ENCODE measurements at regions not wholly inside any gene's neighbourhood (a gene's known extent, or its start where the extent isn't known, plus 50 kb on each side); places are given as distances from the start of the nearest gene placed in this dataset.
"Not testable (repeated sequence)": the region's sequence is repeated elsewhere in the genome, so short reads cannot be mapped to it uniquely, and the experiment has no call there.

DNA sequence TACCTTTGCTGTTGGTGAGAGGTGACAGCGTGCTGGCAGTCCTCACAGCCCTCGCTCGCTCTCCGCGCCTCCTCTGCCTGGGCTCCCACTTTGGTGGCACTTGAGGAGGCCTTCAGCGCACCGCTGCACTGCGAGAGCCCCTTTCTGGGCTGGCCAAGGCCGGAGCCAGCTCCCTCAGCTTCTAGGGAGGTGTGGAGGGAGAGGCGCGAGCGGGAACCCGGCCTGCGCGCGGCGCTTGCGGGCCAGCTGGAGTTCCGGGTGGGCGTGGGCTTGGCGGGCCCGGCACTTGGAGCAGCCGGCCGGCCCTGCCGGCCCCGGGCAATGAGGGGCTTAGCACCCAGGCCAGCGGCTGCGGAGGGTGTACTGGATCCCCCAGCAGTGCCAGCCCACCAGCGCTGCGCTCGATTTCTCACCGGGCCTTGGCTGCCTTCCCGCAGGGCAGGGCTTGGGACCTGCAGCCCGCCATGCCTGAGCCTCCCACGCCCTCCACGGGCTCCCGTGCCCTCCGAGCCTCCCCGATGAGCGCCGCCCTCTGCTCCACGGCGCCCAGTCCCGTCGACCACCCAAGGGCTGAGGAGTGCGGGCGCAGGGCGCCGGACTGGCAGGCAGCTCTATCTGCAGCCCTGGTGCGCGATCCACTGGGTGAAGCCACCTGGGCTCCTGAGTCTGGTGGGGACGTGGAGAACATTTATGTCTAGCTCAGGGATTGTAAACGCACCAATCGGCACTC lies 700.3 kb downstream of the CDH18 start:
- DNase-seq = not testable (repeated sequence)

DNA sequence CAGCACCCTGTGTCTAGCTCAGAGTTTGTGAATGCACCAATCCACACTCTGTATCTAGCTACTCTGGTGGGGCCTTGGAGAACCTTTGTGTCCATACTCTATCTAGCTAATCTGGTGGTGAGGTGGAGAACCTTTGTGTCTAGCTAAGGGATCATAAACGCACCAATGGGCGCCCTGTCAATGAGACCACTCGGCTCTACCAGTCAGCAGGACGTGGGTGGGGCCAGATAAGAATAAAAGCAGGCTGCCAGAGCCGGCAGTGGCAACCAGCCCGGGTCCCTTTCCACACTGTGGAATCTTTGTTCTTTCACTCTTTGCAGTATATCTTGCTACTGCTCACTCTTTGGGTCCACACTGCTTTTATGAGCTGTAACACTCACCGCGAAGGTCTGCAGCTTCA lies 699.7 kb downstream of the CDH18 start:
- DNase-seq = not testable (repeated sequence)

DNA sequence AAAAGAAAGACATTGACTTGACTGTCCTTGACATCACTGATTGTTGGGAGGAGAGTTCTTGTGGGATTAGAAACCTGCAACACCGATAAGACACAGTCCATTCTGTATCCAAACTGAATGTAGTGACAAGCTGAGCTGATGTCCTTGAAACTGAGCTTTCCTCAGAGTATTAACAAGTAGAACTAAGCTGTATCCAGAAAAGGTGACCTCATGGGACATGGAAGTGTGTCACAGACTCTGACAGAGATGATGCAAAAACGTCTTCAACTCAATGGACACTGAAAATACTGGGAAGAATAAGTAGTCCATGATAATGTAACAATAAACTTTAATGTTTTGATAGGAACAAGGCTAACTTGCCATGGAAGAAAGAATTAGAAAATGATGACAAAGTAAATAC lies 690.1 kb downstream of the CDH18 start:
- DNase-seq = no peak

DNA sequence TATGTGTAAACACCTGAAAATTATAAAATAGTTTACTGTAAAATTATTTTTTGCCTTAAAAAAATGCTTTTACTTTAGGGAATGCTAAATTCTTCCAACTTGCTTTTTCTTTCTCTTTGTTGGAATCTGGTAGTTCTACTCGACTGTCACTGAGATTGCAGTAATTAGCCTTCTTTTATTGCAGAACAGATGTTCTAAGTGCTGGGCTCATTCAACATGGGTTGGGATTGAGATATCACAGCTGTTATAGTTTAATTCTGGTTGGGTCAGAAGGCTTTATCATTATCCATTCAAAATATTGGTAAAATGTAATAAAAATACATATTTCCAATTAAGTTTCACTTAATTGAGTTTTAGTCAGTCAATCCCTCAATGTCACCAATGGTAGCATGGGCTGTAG lies 686.7 kb downstream of the CDH18 start:
- no peak for DNase-seq

DNA sequence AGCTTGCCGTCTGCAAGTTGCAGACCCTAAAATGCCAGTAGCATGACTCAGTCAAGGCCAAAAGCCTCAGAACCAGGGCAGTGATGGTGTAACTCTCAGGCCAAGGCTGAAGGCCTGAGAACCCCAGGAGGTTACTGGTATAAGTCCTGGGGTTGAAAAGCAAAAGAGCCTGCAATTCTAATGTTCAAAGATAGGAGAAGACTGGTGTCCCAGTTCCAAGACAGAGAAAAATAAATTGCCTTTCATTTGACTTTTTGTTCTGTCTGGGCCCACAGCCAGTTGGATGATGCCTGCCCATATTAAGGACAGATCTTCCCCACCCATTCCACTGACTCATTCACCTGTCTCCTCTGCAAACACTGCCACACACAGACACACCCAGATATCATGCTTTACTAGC lies 673.2 kb downstream of the CDH18 start:
- DNase-seq = no peak

DNA sequence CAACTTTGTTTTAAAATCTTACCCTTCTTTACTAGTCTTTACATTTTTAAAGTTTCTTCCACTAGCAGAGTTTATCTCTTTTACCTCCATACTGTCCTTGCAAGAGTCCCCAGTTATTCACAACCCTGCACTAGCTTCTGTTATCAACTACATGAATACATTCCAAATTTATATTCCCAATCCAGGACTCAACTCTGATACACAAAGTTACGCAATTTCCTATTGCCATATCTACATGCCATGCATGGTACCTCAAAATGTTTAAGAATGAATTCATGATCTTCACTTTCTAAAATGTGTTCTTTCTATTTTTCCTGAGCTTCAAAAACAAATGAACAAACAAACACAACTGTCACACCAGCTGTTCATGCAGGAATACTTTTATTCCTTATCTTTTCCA lies 668.7 kb downstream of the CDH18 start:
- DNase-seq = no peak

DNA sequence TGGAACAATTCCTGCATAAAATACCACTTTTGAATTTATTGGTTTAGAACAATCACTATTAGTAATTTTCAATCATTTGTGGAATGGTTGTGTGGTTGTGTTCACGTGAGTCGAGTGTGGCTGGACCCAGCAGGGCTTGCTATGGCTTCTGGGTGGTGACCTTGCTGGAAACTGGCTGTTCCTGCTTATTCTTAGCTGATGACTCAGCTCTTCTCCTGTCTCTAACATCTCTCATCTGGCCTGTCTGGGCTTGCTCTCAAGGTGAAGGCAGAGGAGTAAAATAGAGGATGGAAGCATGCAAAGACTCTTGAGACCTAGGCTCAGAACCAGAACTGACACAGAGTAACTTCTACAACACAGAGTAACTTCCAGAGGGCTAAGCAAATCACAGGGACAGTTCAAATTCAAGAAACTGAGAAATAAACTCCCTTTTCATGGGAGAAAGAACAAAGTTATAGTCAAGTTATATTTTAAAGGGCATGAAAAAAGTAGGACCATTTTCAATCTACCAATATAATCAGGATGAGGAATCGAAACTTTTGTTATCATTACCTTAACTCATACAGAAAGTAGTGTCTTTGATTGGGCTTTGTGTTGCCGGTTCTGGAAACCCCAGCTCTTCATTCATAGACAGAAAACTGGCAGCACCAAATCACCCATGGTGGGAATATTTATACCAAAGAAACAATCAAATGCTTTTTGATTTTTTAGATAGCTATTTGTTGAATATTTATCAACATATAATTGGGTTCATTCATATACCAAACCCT lies 665.1 kb downstream of the CDH18 start:
- DNase-seq = no peak

DNA sequence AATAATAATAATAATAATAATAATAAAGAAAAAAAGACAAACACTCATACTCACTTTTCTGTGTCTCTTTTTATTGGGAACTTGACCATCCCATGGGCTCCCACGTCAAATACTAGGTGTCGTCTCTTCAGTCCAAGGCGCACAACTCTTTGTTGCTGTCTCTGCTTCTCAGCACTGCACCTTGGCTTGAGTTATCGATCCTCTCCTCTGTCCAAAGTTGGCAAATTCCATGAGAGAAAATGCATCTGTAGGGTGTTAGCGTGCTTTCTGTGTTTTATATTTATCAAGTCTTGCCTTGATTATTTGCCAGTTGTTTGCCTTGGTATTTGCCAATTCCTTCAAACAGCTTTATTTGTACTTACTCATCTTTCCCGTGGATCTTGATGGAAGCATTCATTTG lies 653.7 kb downstream of the CDH18 start:
- DNase-seq = no peak

DNA sequence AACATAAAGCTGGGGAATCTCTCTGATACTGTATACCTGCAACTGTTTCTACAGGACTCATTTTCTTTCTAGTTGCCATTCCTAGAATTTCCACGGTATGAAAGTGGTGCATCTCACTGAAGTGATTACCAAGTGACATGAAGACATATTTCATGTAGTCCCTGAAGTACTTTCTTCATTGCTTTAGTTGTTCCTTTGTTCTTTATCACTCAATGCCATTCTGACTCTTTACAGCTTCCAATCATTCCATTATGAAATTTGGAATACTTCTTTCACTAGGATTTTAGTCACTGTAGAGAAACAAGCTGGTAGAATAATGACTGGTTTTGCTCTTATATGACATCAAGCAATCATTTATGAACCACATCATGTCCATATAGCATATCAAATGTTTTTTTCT lies 645.1 kb downstream of the CDH18 start:
- no peak for DNase-seq

DNA sequence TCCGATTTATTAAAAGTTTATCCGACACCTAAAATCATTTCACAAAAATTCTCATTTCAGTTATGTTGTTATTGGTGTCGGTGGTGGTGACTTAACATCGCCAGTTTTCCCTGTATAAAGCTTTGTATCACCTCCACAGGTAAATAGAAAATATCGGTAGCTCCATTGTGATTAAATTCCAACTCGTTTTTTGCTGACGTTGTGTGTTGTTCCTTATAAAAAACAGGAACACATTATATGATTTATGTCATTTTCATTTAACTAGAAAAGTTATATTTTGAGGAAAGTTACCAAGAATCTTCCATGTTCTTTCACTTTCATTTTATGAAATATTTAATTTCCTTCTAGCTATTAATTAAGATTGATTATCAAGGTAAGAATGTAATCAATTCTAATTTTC lies 635.9 kb downstream of the CDH18 start:
- DNase-seq = no peak

DNA sequence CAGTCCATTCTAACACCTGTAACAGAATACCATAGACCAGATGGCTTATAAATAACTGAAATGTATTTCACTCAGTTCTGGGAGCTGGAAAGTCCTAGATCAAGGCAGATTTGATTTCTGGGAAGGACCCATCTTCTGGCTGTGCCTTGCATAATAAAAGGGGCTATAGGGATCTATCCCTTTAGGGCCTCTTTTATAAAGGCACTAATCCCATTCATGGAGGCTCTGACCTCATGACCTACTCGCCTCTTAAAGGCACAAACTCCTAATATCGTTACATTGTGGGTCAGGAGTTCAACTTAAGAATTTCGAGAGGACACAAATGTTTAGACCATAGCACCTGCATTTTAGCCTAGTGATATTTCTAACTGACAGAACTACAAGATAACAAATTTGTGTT lies 619.0 kb downstream of the CDH18 start:
- no peak for DNase-seq

DNA sequence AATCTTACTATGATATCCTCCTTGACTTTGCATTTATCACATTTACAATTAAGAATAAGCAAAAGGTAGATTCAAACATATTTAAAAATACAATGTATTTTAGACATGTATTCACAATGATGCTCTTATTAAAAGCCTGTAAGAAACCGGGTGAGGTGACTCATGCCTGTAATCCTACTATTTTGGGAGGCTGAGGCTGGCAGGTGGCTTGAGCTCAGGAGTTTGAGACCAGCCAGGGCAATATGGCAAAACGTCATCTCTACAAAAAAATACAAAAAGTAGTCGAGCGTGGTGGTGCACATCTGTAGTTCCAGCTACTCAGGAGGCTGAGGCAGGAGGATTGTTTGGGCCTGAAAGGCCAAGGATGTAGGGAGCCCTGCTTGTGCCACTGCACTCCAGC lies 618.4 kb downstream of the CDH18 start:
- DNase-seq = no peak

DNA sequence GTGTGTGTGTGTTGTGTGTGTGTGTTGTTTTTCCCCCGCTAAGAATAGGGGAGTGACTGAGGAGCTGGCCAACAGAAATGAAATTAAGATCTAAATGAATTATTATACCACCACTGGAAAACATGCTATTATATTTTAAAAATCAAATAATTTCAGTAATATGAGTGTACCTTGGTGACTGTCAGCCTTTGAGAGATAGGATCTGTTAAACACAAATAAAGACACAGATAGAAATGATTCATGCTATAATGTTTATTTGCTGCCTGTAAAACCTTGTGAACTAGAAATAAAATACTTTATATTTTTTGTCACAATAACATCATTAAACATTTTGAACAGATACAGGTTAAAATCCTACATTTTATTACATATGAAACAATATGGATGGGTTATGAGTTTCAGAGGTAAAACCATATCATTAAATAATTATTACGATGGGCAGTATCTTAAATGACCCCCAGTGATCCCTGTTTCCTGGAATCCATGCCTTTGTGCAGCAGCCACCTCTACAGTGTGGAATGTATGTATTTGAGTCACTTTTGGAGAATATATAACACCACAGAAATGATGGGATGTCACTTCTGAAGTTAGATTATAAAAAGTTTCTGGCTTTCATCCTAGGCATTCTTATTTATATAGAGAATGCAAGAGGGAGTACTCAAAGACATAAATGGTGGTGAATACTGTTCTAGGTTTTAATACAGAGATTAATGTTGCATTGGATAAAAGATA lies 617.2 kb downstream of the CDH18 start:
- DNase-seq = no peak

DNA sequence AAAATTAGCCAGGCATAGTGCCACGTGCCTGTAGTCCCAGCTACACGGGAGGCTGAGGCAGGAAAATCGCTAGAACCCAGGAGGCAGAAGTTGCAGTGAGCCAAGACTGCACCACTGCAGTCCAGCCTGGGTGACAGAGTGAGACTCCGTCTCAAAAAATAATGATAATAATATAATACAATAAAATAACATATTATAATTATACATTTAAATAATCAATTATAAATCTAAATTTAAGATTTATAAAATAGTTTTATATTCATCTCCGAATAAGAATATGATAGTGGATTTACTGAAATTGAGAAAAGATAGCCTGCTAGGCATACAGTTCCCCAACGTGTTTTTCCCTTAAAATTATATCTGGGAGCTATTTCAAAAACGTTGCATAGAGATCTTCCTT lies 599.6 kb downstream of the CDH18 start:
- DNase-seq = no peak

DNA sequence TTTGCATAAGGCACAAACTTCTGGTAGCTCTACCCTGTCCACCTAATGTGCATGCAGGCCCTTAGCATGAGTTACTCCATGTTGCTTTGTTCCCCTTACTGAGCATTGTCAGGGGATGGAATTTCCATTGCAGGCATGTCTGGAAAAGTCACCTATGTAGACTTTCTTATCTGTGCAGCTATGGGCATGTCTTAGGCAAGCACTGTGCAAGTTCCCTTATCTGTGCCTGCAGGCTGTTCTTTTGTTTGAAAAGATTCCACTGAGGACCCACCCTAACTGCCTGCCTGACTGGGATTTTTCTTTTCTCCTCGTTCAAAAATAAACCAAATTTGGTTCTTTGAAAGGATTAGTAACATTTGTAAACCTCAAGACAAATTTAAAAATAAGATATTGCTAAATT lies 587.0 kb downstream of the CDH18 start:
- no peak for DNase-seq

DNA sequence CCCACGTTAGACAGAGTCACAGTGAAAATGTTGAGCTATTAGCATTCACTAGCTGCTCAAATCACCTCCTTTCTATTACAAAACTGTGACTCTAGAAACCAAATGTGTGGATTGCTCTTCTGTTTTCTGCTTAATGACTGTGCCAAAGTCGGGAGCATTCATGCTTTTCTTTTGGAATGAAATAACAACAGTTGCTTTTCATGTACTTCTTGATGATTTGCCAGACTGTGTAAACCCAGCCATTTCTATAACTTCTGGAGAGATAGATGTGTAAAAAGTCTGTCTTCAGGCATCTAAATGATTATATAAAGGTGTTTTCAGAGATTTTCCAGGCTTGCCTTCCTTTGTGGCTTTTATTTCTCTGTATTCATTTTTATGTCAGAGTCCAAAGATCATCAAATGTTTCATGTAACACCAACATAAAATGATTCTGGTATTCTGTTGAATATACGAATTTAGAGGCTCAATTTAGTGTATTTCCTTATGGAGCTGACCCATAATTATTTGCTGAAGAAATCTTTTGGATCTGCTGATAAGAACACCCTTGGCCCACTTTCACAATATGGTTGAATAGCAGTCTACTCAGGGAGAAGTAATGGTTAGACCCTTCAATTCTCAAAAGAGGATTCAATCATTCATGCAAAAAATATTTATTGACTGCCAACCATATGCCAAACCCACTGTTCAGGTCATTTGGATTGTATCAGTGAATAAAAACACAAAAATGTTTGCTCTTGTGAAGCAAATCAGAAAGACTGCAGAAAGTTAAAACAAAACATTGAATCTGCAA lies 581.2 kb downstream of the CDH18 start:
- DNase-seq = no peak

DNA sequence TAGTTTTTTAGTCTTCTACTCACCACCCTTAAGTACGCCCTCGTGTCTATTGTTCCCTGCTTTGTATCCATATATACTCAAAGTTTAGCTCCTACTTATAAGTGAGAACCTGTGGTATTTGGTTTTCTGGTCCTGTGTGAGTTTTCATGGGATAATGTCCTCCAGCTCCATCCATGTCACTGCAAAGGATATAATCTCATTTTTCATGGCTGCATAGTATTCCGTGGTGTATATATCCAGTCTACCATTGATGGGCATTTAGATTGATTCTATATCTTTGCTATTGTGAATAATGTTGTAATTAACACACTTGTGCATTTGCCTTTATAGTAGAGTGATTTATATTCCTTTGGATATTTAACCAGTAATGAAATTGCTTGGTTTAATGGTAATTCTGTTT lies 579.9 kb downstream of the CDH18 start:
- DNase-seq = no peak

DNA sequence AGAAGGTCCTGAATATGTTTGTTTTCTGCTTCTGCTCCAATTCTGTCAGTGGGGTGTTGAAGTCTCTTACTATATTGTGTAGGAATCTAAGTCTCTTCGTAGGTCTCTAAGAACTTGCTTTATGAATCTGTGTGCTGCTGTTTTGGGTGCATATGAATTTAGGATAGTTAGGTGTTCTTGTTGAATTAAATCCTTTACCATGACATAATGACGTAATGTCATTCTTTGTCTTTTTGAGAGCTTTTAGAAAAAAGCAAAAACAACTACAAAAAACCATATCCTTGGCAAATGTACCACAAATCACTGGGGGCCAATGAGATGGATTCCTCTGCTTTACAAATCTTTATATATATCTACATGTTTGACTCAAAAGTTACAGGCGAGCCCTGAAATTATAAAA lies 576.1 kb downstream of the CDH18 start:
- DNase-seq = no peak
